Stomach (tissue), 8 donors: ENCODE measurements at regions not wholly inside any gene's neighbourhood (a gene's known extent, or its start where the extent isn't known, plus 50 kb on each side); places are given as distances from the start of the nearest gene placed in this dataset.

Experiments used
- DNase-seq, 2 donors: peaks; one replicate each; pipeline versions ENCODE4 v3.0.0 to v3.0.0-alpha.2; 2013 to 2019
- H3K27ac ChIP-seq, 5 donors: fragments of 200-600 bp in 4 of 5; sonication (generic) in 4 of 5; one replicate each; pipeline ENCODE4 v1.5.1; 2013 to 2019; ENCODE audit warnings: mild to moderate bottlenecking in 1 of 5, moderate library complexity in 1 of 5
- H3K27me3 ChIP-seq, 3 donors: fragments of 200-600 bp; sonication (generic); one replicate each; pipeline ENCODE4 v1.5.1; 2017 to 2019; ENCODE audit warnings: mixed run types in 1 of 3
- H3K36me3 ChIP-seq, 4 donors: fragments of 200-600 bp; sonication (generic); 1 replicate in 3 of 4; 2 replicates in 1 of 4; pipeline ENCODE4 v1.5.1; 2016 to 2019
- H3K4me1 ChIP-seq, 4 donors: fragments of 200-600 bp; sonication (generic); one replicate each; pipeline ENCODE4 v1.5.1; 2016 to 2019
- H3K4me3 ChIP-seq, 4 donors: fragments of 200-600 bp; sonication (generic) in 3 of 4; one replicate each; pipeline ENCODE4 v1.5.1; 2016 to 2019; ENCODE audit warnings: mild to moderate bottlenecking in 1 of 4
- H3K9me3 ChIP-seq, 4 donors: fragments of 200-600 bp; sonication (generic); one replicate each; pipeline ENCODE4 v1.5.1; 2016 to 2019
- EP300 ChIP-seq: sonication (generic); formaldehyde crosslinking; IDR thresholded peaks from one replicate; pipeline ENCODE4 v1.6.1; 2017; ENCODE audit warnings: antibody characterized with exemption
- POLR2A ChIP-seq, 4 donors: fragments of 450-650 bp; IDR thresholded peaks; one replicate each; pipeline ENCODE4 v1.6.1; 2016; ENCODE audit warnings: antibody characterized with exemption in 4 of 4, control low read depth in 2 of 4, mild to moderate bottlenecking in 1 of 4, moderate library complexity in 1 of 4
- POLR2AphosphoS5 ChIP-seq, 3 donors: sonication (generic); formaldehyde crosslinking; IDR thresholded peaks; one replicate each; pipeline ENCODE4 v1.6.1; 2016; ENCODE audit warnings: antibody characterized with exemption in 3 of 3
- WGBS, 5 donors: extraction: QIAGEN DNeasy Blood & Tissue Kit in 3 of 5; methylation state at CpG; one replicate each; pipeline versions ENCODE4 v1.1.5 to v1.1.7; 2013 to 2018; 5-methylcytosine and 5-hydroxymethylcytosine counted together
- intact Hi-C: fragments of 100-400 bp; cut with DNase I; formaldehyde crosslinking; loops from one replicate; pipeline ENCODE4 v1.15.1; 2023; ENCODE audit warnings: low total_unique reads
- TF ChIP-seq, protein P1 (sequence below), 7 experiments: fragments of 450-650 bp in 4 of 7; fragments of 200-600 bp in 3 of 7; sonication (generic) in 3 of 7; IDR thresholded peaks; one replicate each; pipeline ENCODE4 v1.5.1; 2016 to 2019; ENCODE audit warnings: antibody characterized with exemption in 7 of 7, control low read depth in 2 of 7, mild to moderate bottlenecking in 1 of 7
- donor health status: healthy with polysubstance abuse.
- donor health status: Bipolar disorder and iron deficiency.
- donor health status: healthy.

DNA sequence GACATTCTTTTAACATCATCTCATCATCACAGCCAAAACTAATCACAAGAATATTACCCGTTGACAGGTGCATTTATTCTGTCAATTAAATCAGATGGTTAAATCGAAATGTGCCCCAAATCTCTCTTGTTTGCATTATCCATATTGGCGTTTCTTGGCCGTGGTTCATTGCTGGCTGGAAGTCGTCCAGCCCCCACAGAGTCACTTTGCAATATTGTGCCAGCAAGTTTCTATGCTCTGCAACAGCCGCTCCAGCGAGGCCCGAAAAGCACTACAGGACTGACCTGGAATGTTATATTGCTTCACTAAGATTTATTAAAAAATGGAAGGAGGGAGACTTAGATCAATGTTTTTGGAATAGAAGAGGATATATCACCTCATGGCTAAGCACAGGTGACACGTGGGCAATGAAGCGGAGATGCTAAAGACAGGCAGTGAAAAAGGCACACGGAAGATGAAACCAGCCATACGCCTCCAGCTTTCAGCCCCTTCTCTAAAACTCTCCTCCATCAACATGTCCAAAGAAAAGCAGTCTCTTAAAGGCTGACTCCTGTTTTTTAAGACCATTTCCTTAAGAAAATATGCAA, 176.8 kb upstream of the VRK2 start:
- Histone ChIP-seq H3K9me3 (no peaks in the 10 kb centered on the region), H3K27ac (no peak overlapping the region), H3K36me3 (no peaks in the 10 kb centered on the region), H3K4me1 (no peaks in the 10 kb centered on the region), H3K4me3 (no peak overlapping the region), H3K27me3 (no peaks in the 10 kb centered on the region)
- 81 to 86% (median 84%) methylated on average over 12 of the region's 12 CpGs for WGBS, 5 donors
- intact Hi-C loops = no loop called here
- no peak for DNase-seq
- TF ChIP-seq POLR2AphosphoS5 (IDR thresholded peaks at IDR 0.05) = no peak
- TF ChIP-seq, protein P1, sequence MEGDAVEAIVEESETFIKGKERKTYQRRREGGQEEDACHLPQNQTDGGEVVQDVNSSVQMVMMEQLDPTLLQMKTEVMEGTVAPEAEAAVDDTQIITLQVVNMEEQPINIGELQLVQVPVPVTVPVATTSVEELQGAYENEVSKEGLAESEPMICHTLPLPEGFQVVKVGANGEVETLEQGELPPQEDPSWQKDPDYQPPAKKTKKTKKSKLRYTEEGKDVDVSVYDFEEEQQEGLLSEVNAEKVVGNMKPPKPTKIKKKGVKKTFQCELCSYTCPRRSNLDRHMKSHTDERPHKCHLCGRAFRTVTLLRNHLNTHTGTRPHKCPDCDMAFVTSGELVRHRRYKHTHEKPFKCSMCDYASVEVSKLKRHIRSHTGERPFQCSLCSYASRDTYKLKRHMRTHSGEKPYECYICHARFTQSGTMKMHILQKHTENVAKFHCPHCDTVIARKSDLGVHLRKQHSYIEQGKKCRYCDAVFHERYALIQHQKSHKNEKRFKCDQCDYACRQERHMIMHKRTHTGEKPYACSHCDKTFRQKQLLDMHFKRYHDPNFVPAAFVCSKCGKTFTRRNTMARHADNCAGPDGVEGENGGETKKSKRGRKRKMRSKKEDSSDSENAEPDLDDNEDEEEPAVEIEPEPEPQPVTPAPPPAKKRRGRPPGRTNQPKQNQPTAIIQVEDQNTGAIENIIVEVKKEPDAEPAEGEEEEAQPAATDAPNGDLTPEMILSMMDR (IDR thresholded peaks at IDR 0.05) = no peak
- no peak for TF ChIP-seq EP300
- no peak for TF ChIP-seq POLR2A (IDR thresholded peaks at IDR 0.05)

DNA sequence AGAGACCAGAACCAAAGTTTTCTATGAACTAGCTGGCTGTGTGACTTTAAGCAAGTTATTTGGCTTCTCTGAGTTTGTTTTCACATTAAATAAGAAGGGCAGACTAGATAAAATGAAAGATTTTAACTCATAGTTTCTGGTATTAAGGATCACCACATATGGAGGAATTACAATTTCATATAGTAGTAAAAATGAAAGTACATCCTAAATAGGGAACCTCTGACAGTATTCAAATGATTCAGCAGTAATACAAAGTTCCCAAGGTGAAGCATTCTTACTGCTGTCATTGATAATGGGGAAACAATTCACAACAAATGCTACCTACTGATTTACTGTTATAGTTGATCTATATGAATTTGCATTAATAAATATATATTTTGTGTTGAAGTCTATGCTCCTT, 170.3 kb upstream of the VRK2 start:
- no peak overlapping the region for H3K27ac ChIP-seq
- TF ChIP-seq POLR2AphosphoS5 (IDR thresholded peaks at IDR 0.05) = no peak
- no peaks in the 10 kb centered on the region for H3K36me3 ChIP-seq
- DNase-seq = no peak
- H3K9me3 ChIP-seq = no peaks in the 10 kb centered on the region
- no peaks in the 10 kb centered on the region for H3K27me3 ChIP-seq
- no peak overlapping the region for H3K4me3 ChIP-seq
- intact Hi-C loops = no loop called here
- no peaks in the 10 kb centered on the region for H3K4me1 ChIP-seq

DNA sequence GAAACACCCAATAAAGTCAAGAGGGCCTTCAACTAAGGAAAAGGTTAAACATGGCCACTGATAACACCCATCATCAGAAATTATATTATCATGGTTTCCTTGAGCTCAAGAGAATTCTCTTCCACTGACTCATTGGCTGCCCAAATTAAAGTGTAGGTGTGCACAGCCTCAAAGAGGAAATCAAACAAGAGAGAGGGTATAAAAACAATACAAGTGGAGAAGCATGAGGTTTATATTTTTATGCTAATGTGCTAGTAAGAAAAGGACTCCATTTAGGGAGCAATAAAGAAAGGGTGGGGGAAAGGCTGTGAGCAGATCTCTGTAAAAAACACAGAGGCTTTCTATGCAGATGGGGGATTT, 168.8 kb upstream of the VRK2 start:
- no peaks in the 10 kb centered on the region for H3K4me1 ChIP-seq
- DNase-seq = no peak
- no peak for TF ChIP-seq EP300
- TF ChIP-seq, protein P1 (IDR thresholded peaks at IDR 0.05) = no peak
- TF ChIP-seq POLR2AphosphoS5 (IDR thresholded peaks at IDR 0.05) = no peak
- no peak for TF ChIP-seq POLR2A (IDR thresholded peaks at IDR 0.05)
- no peaks in the 10 kb centered on the region for H3K27me3 ChIP-seq
- H3K4me3 ChIP-seq = no peak overlapping the region
- H3K36me3 ChIP-seq = no peaks in the 10 kb centered on the region
- H3K27ac ChIP-seq = no peak overlapping the region
- intact Hi-C loops = no loop called here
- H3K9me3 ChIP-seq = no peaks in the 10 kb centered on the region

DNA sequence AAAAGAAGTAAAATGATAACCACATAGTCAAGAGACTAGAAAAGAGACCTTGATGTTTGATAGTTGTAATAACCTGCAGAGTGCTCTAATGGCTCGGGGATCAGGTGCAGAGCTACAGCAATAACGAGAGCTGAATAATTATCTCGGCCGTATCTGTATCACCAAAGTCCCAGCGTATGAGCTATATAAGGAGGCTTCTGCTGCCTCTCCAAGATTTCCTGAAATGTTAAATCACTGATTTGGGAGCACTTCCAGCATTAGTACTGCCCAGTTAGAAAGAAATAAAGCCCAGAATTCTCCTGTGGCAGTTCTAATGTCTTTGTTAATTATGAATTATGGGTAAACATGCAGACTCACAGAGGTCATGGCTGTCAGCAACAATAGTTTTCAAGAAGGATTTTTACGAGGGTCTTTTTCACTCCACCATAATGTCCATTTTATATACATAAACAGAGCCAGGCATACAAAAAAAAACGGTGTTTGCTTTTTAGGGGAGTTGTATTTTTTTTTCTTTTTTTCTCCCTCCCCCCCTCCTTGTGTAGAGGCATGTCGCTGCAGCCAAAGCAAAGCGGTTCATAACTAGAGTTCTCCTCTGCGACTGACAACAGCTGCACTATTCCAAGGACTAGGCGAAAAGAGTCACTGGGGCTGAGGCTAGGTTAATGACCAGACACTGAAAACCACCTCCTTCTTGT, 168.3 kb upstream of the VRK2 start:
- Histone ChIP-seq H3K27me3 (no peaks in the 10 kb centered on the region), H3K27ac (no peak overlapping the region), H3K36me3 (no peaks in the 10 kb centered on the region), H3K4me1 (no peaks in the 10 kb centered on the region), H3K4me3 (no peak overlapping the region), H3K9me3 (no peaks in the 10 kb centered on the region)
- intact Hi-C loops = no loop called here
- 55 to 66% (median 64%) methylated on average over 11 of the region's 11 CpGs for WGBS, 5 donors
- TF ChIP-seq, protein P1 (IDR thresholded peaks at IDR 0.05) = no peak
- TF ChIP-seq POLR2AphosphoS5 (IDR thresholded peaks at IDR 0.05) (no peak), POLR2A (IDR thresholded peaks at IDR 0.05) (no peak), EP300 (no peak)
- peak in 1 of 2 donors; percentile 15 for DNase-seq

DNA sequence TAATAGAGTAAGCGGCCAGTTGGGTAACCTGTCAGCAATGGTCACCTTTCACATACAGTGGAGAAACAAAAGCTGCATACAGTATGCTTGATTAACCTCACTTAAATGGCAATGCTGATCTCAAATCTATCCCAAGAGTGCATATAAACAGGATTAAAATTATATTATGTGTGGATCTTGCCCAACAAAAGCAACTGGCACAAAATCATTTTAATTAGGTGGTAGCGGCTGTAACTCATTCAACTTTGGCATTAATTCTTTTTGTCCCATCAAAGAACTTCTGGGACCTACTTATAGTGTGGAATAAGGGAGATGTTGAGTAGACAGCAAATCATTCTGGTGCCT, 167.8 kb upstream of the VRK2 start:
- Histone ChIP-seq H3K27ac (no peak overlapping the region), H3K27me3 (no peaks in the 10 kb centered on the region), H3K4me1 (no peaks in the 10 kb centered on the region), H3K9me3 (no peaks in the 10 kb centered on the region), H3K36me3 (no peaks in the 10 kb centered on the region), H3K4me3 (no peak overlapping the region)
- 72 to 88% (median 78%) methylated on average over 2 of the region's 2 CpGs for WGBS, 5 donors
- TF ChIP-seq POLR2A (IDR thresholded peaks at IDR 0.05) (no peak), EP300 (no peak), POLR2AphosphoS5 (IDR thresholded peaks at IDR 0.05) (no peak)
- TF ChIP-seq, protein P1 (IDR thresholded peaks at IDR 0.05) = no peak
- DNase-seq = no peak
- intact Hi-C loops = no loop called here
